Loucy (cell line): ENCODE measurements at regions not wholly inside any gene's neighbourhood (a gene's known extent, or its start where the extent isn't known, plus 50 kb on each side); places are given as distances from the start of the nearest gene placed in this dataset.

Experiments used
- H2AFZ ChIP-seq: fragments of 200-600 bp; sonication (generic); 2 replicates; pipeline ENCODE4 v1.6.0; 2016; ENCODE audit warnings: antibody characterized with exemption, mild to moderate bottlenecking, low read length, moderate library complexity
- H3F3A ChIP-seq: fragments of 200-600 bp; 2 replicates; pipeline ENCODE4 v1.6.0; 2016; ENCODE audit warnings: antibody characterized with exemption, low read depth, mild to moderate bottlenecking
- H3K27me3 ChIP-seq: fragments of 200-600 bp; sonication (generic); 2 replicates; pipeline ENCODE4 v1.6.1; 2014; ENCODE audit warnings: low read length, mild to moderate bottlenecking; ENCODE audit not compliant: insufficient read depth, poor library complexity, severe bottlenecking
- H3K36me3 ChIP-seq: fragments of 200-600 bp; sonication (generic); 2 replicates; pipeline ENCODE4 v1.6.1; 2016; ENCODE audit warnings: low read length; ENCODE audit not compliant: insufficient read depth
- H3K4me1 ChIP-seq: fragments of 200-600 bp; sonication (generic); 2 replicates; pipeline ENCODE4 v1.5.1; 2014; ENCODE audit warnings: low read length, mild to moderate bottlenecking; ENCODE audit not compliant: insufficient read depth, poor library complexity, severe bottlenecking
- H3K4me2 ChIP-seq: fragments of 200-600 bp; sonication (generic); 2 replicates; pipeline ENCODE4 v1.6.0; 2014; ENCODE audit warnings: antibody characterized with exemption, low read length, low read depth, mild to moderate bottlenecking; ENCODE audit not compliant: poor library complexity, severe bottlenecking
- H3K4me3 ChIP-seq: fragments of 200-600 bp; sonication (generic); 2 replicates; pipeline ENCODE4 v1.5.1; 2014; ENCODE audit warnings: low read length, mild to moderate bottlenecking, mixed read lengths; ENCODE audit not compliant: poor library complexity, severe bottlenecking
- H3K79me2 ChIP-seq: fragments of 200-600 bp; sonication (generic); 2 replicates; pipeline ENCODE4 v1.6.1; 2014; ENCODE audit warnings: low read length; ENCODE audit not compliant: insufficient read depth
- H3K9ac ChIP-seq: fragments of 200-600 bp; sonication (generic); 2 replicates; pipeline ENCODE4 v1.6.0; 2014; ENCODE audit warnings: mild to moderate bottlenecking, low read depth, low read length, moderate library complexity; ENCODE audit not compliant: poor library complexity, severe bottlenecking
- H3K9me2 ChIP-seq: fragments of 200-600 bp; sonication (generic); replicated peaks from 2 replicates; pipeline ENCODE4 v1.6.1; 2016; ENCODE audit warnings: low read depth, low read length, mixed read lengths
- H3K9me3 ChIP-seq: fragments of 200-600 bp; sonication (generic); 2 replicates; pipeline ENCODE4 v1.6.1; 2014; ENCODE audit warnings: mild to moderate bottlenecking, antibody characterized with exemption, low read length, low read depth; ENCODE audit not compliant: insufficient read depth
- H4K20me1 ChIP-seq: fragments of 200-600 bp; sonication (generic); 2 replicates; pipeline ENCODE4 v1.6.0; 2014; ENCODE audit warnings: antibody characterized with exemption, low read length, mild to moderate bottlenecking; ENCODE audit not compliant: insufficient read depth, poor library complexity, severe bottlenecking
- EZH2phosphoT487 ChIP-seq: fragments of 200-600 bp; IDR thresholded peaks from 2 replicates; pipeline ENCODE4 v1.6.1; 2018; ENCODE audit warnings: antibody characterized with exemption, mild to moderate bottlenecking, moderate library complexity, borderline replicate concordance
- TF ChIP-seq, protein P1 (sequence below): fragments of 200-600 bp; sonication (generic); conservative IDR thresholded peaks from 2 replicates; pipeline ENCODE4 v1.5.1; 2014; ENCODE audit warnings: mild to moderate bottlenecking, antibody characterized with exemption, low read length

DNA sequence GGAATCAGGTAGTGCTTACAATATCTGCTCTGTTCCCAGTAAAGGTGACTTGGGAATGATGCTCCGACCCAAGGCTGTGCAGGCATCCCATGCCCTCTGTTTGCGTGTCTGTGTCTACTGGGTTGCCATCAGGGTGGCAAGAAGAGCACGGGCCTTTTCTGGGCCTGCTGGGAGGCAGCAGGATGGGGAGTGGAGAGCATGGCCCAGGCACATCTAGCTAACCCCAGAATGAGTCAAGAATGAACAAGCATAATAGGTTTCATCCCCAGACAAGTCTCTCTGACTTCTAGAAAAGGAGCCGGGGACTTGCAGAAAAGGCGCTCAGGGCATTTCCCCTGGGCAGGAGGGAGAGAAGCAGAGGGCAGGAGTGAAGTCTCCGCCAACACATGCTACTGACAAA, 260.4 kb downstream of the IRX1 start:
- H3K79me2 ChIP-seq = no peaks in the 10 kb centered on the region
- H3K9me2 ChIP-seq = no peaks in the 10 kb centered on the region
- TF ChIP-seq EZH2phosphoT487 = no peak

DNA sequence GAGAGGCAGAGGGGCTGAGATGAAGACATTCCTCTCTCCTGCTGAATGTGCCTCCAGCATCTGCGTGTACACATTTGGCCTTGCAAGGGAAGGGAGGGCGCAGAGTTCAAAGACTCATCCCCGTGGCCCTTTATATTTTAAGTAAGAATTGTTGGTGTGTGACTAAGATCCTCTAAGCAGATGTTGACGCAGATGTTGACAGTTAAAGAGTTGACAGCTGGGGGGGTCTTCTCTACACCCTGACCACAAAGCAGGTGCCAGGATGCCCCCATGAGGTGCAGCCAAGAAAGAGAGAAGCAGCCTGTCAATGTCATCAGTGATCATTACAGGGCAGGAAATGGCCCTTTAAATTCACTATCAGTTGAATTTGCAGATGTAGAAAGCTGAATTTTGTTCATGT, 262.9 kb downstream of the IRX1 start:
- Histone ChIP-seq H3K4me3 (no peak overlapping the region), H3K27me3 (no peaks in the 10 kb centered on the region), H2AFZ (no peak overlapping the region), H4K20me1 (no peaks in the 10 kb centered on the region), H3F3A (no peaks in the 10 kb centered on the region), H3K36me3 (no peaks in the 10 kb centered on the region), H3K79me2 (no peaks in the 10 kb centered on the region), H3K4me2 (peak overlapping the region; percentile 8), H3K9me2 (no peaks in the 10 kb centered on the region), H3K9me3 (no peaks in the 10 kb centered on the region), H3K4me1 (peaks cover 17% of the 10 kb centered on the region), H3K9ac (no peak overlapping the region)
- TF ChIP-seq EZH2phosphoT487 = no peak
- TF ChIP-seq, protein P1, sequence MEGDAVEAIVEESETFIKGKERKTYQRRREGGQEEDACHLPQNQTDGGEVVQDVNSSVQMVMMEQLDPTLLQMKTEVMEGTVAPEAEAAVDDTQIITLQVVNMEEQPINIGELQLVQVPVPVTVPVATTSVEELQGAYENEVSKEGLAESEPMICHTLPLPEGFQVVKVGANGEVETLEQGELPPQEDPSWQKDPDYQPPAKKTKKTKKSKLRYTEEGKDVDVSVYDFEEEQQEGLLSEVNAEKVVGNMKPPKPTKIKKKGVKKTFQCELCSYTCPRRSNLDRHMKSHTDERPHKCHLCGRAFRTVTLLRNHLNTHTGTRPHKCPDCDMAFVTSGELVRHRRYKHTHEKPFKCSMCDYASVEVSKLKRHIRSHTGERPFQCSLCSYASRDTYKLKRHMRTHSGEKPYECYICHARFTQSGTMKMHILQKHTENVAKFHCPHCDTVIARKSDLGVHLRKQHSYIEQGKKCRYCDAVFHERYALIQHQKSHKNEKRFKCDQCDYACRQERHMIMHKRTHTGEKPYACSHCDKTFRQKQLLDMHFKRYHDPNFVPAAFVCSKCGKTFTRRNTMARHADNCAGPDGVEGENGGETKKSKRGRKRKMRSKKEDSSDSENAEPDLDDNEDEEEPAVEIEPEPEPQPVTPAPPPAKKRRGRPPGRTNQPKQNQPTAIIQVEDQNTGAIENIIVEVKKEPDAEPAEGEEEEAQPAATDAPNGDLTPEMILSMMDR = peak; percentile 39

More for the DNA sequence above, 260.4 kb downstream of the IRX1 start:
- Histone ChIP-seq H3K4me2 (no peak overlapping the region), H3F3A (no peaks in the 10 kb centered on the region), H3K36me3 (no peaks in the 10 kb centered on the region), H3K9ac (no peak overlapping the region), H3K27me3 (no peaks in the 10 kb centered on the region), H3K9me3 (no peaks in the 10 kb centered on the region), H3K4me3 (no peak overlapping the region), H4K20me1 (no peaks in the 10 kb centered on the region), H2AFZ (no peak overlapping the region), H3K4me1 (peaks cover 17% of the 10 kb centered on the region)

DNA sequence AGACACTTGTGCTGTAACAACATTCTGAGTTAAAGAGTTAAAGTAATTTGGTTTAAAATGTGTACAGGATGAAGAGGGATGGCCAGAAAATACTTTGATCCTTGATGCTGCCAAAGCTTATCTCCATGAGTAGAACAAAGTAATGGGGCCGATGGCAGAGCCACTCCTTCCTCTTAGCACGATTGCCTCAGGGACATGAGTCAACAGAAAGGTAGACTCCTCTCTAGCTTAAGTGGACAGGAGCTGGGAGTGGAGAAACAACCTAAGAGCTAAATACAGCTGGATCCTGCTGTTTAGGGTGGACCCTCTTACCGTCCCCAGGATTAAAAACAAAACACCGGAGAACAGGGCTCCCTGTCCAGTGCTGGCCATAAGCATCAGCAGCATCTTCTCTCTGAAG, 267.3 kb downstream of the IRX1 start:
- H2AFZ ChIP-seq = no peak overlapping the region
- no peaks in the 10 kb centered on the region for H3K27me3 ChIP-seq
- H3K4me2 ChIP-seq = no peak overlapping the region
- H3K4me3 ChIP-seq = no peak overlapping the region
- no peaks in the 10 kb centered on the region for H3K9me2 ChIP-seq
- H3K9ac ChIP-seq = no peak overlapping the region
- H3K9me3 ChIP-seq = no peaks in the 10 kb centered on the region
- peaks cover 12% of the 10 kb centered on the region for H3K4me1 ChIP-seq
- no peaks in the 10 kb centered on the region for H4K20me1 ChIP-seq
- H3F3A ChIP-seq = no peaks in the 10 kb centered on the region
- no peaks in the 10 kb centered on the region for H3K36me3 ChIP-seq
- no peak for TF ChIP-seq EZH2phosphoT487
- TF ChIP-seq, protein P1 = no peak
- H3K79me2 ChIP-seq = no peaks in the 10 kb centered on the region

DNA sequence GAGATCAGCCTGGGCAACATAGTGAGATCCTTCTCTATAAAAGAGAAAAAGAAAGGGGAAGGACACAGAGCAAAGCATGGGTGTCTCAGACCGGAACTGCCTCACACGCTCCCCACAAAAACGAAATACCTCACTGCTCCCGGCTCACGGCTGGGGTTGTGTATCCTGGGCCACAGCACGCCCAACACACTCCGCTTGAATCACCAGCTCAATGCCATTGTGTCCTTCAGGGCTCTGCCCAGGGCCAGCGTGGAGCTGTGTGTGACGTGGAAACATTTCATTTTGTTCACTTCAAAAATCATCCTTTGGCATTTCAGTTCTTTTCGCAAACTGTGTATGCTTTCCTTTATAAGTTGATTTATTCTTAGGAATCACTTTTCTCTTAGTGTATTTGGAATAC, 279.5 kb downstream of the IRX1 start:
- H3K9ac ChIP-seq = no peak overlapping the region
- H3K36me3 ChIP-seq = no peaks in the 10 kb centered on the region
- H3K27me3 ChIP-seq = no peaks in the 10 kb centered on the region
- H2AFZ ChIP-seq = no peak overlapping the region
- no peaks in the 10 kb centered on the region for H4K20me1 ChIP-seq
- no peak for TF ChIP-seq EZH2phosphoT487
- TF ChIP-seq, protein P1 = no peak
- H3K4me2 ChIP-seq = no peak overlapping the region
- H3K4me1 ChIP-seq = no peaks in the 10 kb centered on the region
- H3K9me2 ChIP-seq = no peaks in the 10 kb centered on the region
- H3F3A ChIP-seq = no peaks in the 10 kb centered on the region
- H3K79me2 ChIP-seq = no peaks in the 10 kb centered on the region
- no peak overlapping the region for H3K4me3 ChIP-seq
- H3K9me3 ChIP-seq = no peaks in the 10 kb centered on the region
